Neural cell (in vitro differentiated cells): ENCODE measurements at regions not wholly inside any gene's neighbourhood (a gene's known extent, or its start where the extent isn't known, plus 50 kb on each side); places are given as distances from the start of the nearest gene placed in this dataset.

Experiments
- H2AFZ ChIP-seq: fragments of 200-600, 300-800 bp; sonication (generic), shearing (Covaris generic); 2 replicates; pipeline ENCODE4 v1.6.0; 2014; ENCODE audit warnings: low read depth, mild to moderate bottlenecking, antibody characterized with exemption, low read length, moderate library complexity
- H3F3A ChIP-seq: fragments of 200-600 bp; shearing (Covaris generic); 2 replicates; pipeline ENCODE4 v1.6.1; 2016; ENCODE audit warnings: mild to moderate bottlenecking, moderate library complexity, mixed read lengths, antibody characterized with exemption, low read length; ENCODE audit not compliant: insufficient read depth, poor library complexity, severe bottlenecking
- H3K27ac ChIP-seq: fragments of 200-600, 300-800 bp; sonication (generic), shearing (Covaris generic); 2 replicates; pipeline ENCODE4 v1.5.1; 2014; ENCODE audit warnings: mild to moderate bottlenecking, low read length, moderate library complexity
- H3K27me3 ChIP-seq: fragments of 300-800, 200-600 bp; sonication (generic), shearing (Covaris generic); 2 replicates; pipeline ENCODE4 v1.6.0; 2014; ENCODE audit warnings: mild to moderate bottlenecking, low read depth, low read length, moderate library complexity; ENCODE audit not compliant: insufficient read depth
- H3K36me3 ChIP-seq: fragments of 300-800, 200-600 bp; sonication (generic), shearing (Covaris generic); 2 replicates; pipeline ENCODE4 v1.5.1; 2014; ENCODE audit warnings: mild to moderate bottlenecking, antibody characterized with exemption, low read length, moderate library complexity; ENCODE audit not compliant: insufficient read depth
- H3K4me2 ChIP-seq: fragments of 300-800, 200-600 bp; sonication (generic), shearing (Covaris generic); 2 replicates; pipeline ENCODE4 v1.6.0; 2014; ENCODE audit warnings: mild to moderate bottlenecking, low read length
- H3K4me3 ChIP-seq: fragments of 300-800, 200-600 bp; sonication (generic), shearing (Covaris generic); 2 replicates; pipeline ENCODE4 v1.5.1; 2014; ENCODE audit warnings: mild to moderate bottlenecking, low read length, moderate library complexity
- H3K79me2 ChIP-seq: fragments of 200-600 bp; shearing (Covaris generic); replicated peaks from 2 replicates; pipeline ENCODE4 v1.6.0; 2014; ENCODE audit warnings: mild to moderate bottlenecking, low read length, moderate library complexity; ENCODE audit not compliant: insufficient read depth
- H3K9ac ChIP-seq: fragments of 300-800, 200-600 bp; sonication (generic), shearing (Covaris generic); 2 replicates; pipeline ENCODE4 v1.6.1; 2016; ENCODE audit warnings: mild to moderate bottlenecking, low read length, mixed read lengths
- H3K9me2 ChIP-seq: fragments of 200-600 bp; shearing (Covaris generic); 2 replicates; pipeline ENCODE4 v1.6.1; 2016; ENCODE audit warnings: mild to moderate bottlenecking, low read length, mixed read lengths; ENCODE audit not compliant: insufficient read depth
- H3K9me3 ChIP-seq: fragments of 200-600, 300-800 bp; sonication (generic), shearing (Covaris generic); 2 replicates; pipeline ENCODE4 v1.6.1; 2016; ENCODE audit warnings: mild to moderate bottlenecking, mixed run types, low read length, moderate library complexity, mixed read lengths
- H4K20me1 ChIP-seq: fragments of 200-600 bp; shearing (Covaris generic); 2 replicates; pipeline ENCODE4 v1.6.1; 2016; ENCODE audit warnings: mild to moderate bottlenecking, mixed run types; ENCODE audit not compliant: insufficient read depth
- CTCF ChIP-seq: fragments of 450-650 bp; IDR thresholded peaks from 2 replicates; pipeline ENCODE4 v1.5.1; 2014; ENCODE audit warnings: antibody characterized with exemption, mild to moderate bottlenecking, moderate library complexity; ENCODE audit not compliant: poor library complexity, severe bottlenecking
- EP300 ChIP-seq: fragments of 450-650 bp; conservative IDR thresholded peaks from 2 replicates; pipeline ENCODE4 v1.6.1; 2014; ENCODE audit warnings: antibody characterized with exemption, mild to moderate bottlenecking, moderate library complexity; ENCODE audit not compliant: poor library complexity, severe bottlenecking
- EZH2 ChIP-seq: fragments of 200-600, 300-800 bp; shearing (Covaris generic), sonication (generic); IDR thresholded peaks from 2 replicates; pipeline ENCODE4 v1.6.1; 2014; ENCODE audit warnings: antibody characterized with exemption, low read length, borderline replicate concordance, mild to moderate bottlenecking; ENCODE audit not compliant: insufficient read depth, poor library complexity, severe bottlenecking
- MXI1 ChIP-seq: fragments of 450-650 bp; conservative IDR thresholded peaks from 2 replicates; pipeline ENCODE4 v1.6.1; 2014; ENCODE audit warnings: antibody characterized with exemption, mild to moderate bottlenecking; ENCODE audit not compliant: poor library complexity, severe bottlenecking
- POLR2AphosphoS5 ChIP-seq: IDR thresholded peaks from 2 replicates; pipeline ENCODE4 v1.6.1; 2012
- RAD21 ChIP-seq: fragments of 450-650 bp; conservative IDR thresholded peaks from 2 replicates; pipeline ENCODE4 v1.6.1; 2014; ENCODE audit warnings: antibody characterized with exemption, mild to moderate bottlenecking, moderate library complexity
- REST ChIP-seq: IDR thresholded peaks from 2 replicates; pipeline ENCODE4 v1.6.1; 2012; ENCODE audit warnings: borderline replicate concordance
- SMC3 ChIP-seq: fragments of 450-650 bp; conservative IDR thresholded peaks from 2 replicates; pipeline ENCODE4 v1.6.1; 2014; ENCODE audit warnings: antibody characterized with exemption, mild to moderate bottlenecking, moderate library complexity; ENCODE audit not compliant: poor library complexity
- TAF1 ChIP-seq: IDR thresholded peaks from 2 replicates; pipeline ENCODE4 v1.6.1; 2012; ENCODE audit warnings: low read depth

GRCh38 chr4:141573678-141574077 is 62.7 kb upstream of the IL15 start:
- no peak overlapping the region for H3K9ac ChIP-seq
- H3K9me3 ChIP-seq = no peaks in the 10 kb centered on the region
- H2AFZ ChIP-seq = no peak overlapping the region
- H3K36me3 ChIP-seq = no peaks in the 10 kb centered on the region
- no peak overlapping the region for H3K4me2 ChIP-seq
- H4K20me1 ChIP-seq = no peaks in the 10 kb centered on the region
- no peak overlapping the region for H3K4me3 ChIP-seq
- H3K27me3 ChIP-seq = no peaks in the 10 kb centered on the region
- TF ChIP-seq POLR2AphosphoS5 (no peak), CTCF (no peak), SMC3 (no peak), EP300 (no peak), REST (no peak), EZH2 (no peak), MXI1 (no peak), TAF1 (no peak), RAD21 (no peak)
- H3K27ac ChIP-seq = no peak overlapping the region
- H3K9me2 ChIP-seq = no peaks in the 10 kb centered on the region
- no peaks in the 10 kb centered on the region for H3K79me2 ChIP-seq
- no peaks in the 10 kb centered on the region for H3F3A ChIP-seq

GRCh38 chr4:141575884-141576283 is 60.5 kb upstream of the IL15 start:
- Histone ChIP-seq H3K9me2 (no peaks in the 10 kb centered on the region), H4K20me1 (no peaks in the 10 kb centered on the region), H3K9me3 (no peaks in the 10 kb centered on the region), H2AFZ (no peak overlapping the region), H3K4me2 (no peak overlapping the region), H3K4me3 (no peak overlapping the region), H3F3A (no peaks in the 10 kb centered on the region), H3K27me3 (no peaks in the 10 kb centered on the region), H3K9ac (no peak overlapping the region), H3K27ac (no peak overlapping the region), H3K79me2 (no peaks in the 10 kb centered on the region), H3K36me3 (no peaks in the 10 kb centered on the region)
- TF ChIP-seq SMC3 (no peak), CTCF (no peak), EP300 (no peak), TAF1 (no peak), POLR2AphosphoS5 (no peak), EZH2 (no peak), RAD21 (no peak), MXI1 (no peak), REST (no peak)
